ENCODE measurements at regions not wholly inside any gene's neighbourhood (a gene's known extent, or its start where the extent isn't known, plus 50 kb on each side); places are given as distances from the start of the nearest gene placed in this dataset.

DNA sequence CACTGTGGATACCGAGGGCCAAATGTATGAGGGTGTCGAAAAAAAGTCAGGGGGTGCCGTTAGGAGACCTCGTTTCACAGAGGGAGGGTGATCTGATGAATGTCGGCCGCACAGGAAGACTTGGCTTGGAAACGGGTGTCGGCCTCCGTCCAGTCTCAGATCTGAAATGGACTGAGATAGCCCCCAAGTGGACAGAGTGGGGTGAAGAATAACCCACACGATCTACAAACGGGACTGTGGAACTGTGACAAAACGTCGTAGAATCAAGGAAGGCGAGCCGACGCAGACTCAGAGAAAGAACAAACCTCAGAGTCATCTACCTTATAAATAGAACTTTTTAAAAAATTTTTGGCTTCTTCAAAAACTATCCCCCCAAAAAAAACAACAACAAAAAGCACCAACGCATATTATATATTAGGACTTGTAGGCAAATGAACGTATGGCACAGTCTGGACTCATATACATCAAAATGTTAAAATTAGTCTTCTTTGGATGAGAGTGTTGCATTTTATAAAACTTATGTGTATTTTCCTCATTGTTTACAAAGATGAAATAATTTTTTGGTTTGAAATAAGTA is 63.8 kb upstream of the IRF2 start:
- TF ChIP-seq, protein P1, sequence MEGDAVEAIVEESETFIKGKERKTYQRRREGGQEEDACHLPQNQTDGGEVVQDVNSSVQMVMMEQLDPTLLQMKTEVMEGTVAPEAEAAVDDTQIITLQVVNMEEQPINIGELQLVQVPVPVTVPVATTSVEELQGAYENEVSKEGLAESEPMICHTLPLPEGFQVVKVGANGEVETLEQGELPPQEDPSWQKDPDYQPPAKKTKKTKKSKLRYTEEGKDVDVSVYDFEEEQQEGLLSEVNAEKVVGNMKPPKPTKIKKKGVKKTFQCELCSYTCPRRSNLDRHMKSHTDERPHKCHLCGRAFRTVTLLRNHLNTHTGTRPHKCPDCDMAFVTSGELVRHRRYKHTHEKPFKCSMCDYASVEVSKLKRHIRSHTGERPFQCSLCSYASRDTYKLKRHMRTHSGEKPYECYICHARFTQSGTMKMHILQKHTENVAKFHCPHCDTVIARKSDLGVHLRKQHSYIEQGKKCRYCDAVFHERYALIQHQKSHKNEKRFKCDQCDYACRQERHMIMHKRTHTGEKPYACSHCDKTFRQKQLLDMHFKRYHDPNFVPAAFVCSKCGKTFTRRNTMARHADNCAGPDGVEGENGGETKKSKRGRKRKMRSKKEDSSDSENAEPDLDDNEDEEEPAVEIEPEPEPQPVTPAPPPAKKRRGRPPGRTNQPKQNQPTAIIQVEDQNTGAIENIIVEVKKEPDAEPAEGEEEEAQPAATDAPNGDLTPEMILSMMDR (conservative IDR thresholded peaks at IDR 0.05; ENCODE audit: control insufficient read depth, insufficient read depth, low read depth, low read length): peak; percentile 74
- H3K4me3 ChIP-seq (ENCODE audit: control insufficient read depth, low read depth, low read length): peak overlapping the region; percentile 93
- DNase-seq (ENCODE audit: low read depth): peak; percentile 93

DNA sequence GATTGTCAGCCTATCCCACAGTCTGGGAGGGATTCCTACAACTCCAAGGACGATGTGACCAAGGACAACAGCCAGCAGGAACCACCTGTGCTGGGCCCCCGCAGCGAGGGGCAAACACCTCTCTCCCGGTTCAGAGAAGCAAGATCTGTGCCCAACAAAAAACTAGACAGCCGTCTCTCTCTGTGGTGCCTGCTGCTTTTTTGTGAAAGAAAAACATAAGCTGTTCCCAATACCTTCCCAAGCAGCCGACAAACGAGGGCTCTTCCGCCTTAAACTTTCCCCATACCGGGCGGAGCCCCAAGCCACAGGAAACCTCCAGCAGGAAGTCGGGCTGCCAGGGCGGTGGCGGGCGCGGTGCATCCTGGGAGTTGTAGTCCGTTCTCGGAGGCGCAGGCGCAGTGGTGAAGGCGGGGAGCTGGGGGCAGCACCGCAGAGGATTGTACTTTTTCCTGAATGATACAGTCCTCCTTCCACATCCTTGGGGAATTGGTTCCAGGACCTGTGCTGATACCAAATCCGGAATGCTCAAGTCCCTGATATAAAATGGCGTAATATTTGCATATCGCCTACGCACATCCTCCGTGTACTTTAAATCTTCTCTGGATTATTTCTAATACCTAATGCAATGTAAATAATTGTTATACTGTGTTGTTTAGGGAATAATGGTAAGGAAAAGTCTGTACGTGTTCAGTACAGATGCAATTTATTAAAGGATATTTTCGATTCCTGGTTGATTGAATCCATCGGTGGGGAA is 63.1 kb upstream of the IRF2 start:
- TF ChIP-seq, protein P1 (conservative IDR thresholded peaks at IDR 0.05; ENCODE audit: control insufficient read depth, insufficient read depth, low read depth, low read length): no peak
- peak; percentile 94 for DNase-seq (ENCODE audit: low read depth)
- peak overlapping the region; percentile 93 for H3K4me3 ChIP-seq (ENCODE audit: control insufficient read depth, low read depth, low read length)

DNA sequence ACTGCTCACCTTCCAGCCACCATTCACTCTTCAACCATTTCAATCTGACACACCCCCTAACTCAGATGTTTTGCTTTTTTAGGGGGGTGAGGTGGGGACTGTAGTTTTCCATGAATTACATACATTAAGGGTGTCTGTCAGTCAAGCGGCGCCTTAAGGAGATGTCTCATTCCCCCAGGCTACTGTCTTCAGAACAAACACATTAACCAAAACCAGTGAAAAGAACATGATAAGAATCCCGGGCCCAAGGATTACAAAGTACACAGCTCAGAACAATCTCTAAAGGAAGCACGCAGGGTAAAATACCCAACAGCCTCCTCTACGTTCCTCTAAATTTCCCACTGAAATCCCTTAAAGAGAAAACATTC is 62.5 kb upstream of the IRF2 start:
- no peak for DNase-seq (ENCODE audit: low read depth)
- peak overlapping the region; percentile 93 for H3K4me3 ChIP-seq (ENCODE audit: control insufficient read depth, low read depth, low read length)
- TF ChIP-seq, protein P1 (conservative IDR thresholded peaks at IDR 0.05; ENCODE audit: control insufficient read depth, insufficient read depth, low read depth, low read length): no peak

DNA sequence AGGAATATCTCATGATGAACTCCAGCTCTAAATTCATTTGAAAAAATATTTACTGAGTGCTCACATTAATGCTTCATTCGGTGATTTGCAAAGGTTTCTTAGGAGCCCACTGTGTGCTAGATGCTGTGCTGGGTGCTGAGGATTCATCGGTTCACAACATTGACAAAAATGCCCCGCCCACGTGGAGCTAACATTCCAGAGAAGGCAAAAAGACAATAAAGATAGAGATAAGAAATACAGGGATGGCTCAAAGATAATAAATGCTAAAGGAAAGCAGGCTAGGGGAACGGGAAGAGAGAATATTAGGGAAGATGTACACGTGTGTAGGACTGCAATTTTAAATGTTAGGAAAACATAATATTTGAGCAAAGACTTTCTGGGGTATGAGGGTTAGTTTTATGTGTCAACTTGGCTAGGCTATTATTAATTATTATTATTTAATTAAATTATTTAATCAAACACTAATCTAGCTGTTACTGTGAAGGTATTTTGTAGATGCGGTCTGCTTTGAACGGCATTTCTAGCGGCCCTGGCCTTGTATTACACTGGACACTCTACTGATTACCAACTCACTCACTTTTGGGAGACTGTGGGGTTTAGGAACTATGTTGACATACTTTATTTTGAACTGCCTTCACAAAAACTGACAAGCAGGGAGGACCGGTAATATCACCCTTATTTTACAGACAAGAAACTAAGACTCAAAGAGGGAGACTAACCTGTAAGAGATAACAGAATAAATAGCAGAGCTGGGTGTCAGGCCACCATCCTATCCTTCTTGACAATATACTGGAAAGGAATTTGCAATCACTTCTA is 61.9 kb upstream of the IRF2 start:
- no peak for DNase-seq (ENCODE audit: low read depth)
- TF ChIP-seq, protein P1 (conservative IDR thresholded peaks at IDR 0.05; ENCODE audit: control insufficient read depth, insufficient read depth, low read depth, low read length): no peak
- H3K4me3 ChIP-seq (ENCODE audit: control insufficient read depth, low read depth, low read length): peak overlapping the region; percentile 93

DNA sequence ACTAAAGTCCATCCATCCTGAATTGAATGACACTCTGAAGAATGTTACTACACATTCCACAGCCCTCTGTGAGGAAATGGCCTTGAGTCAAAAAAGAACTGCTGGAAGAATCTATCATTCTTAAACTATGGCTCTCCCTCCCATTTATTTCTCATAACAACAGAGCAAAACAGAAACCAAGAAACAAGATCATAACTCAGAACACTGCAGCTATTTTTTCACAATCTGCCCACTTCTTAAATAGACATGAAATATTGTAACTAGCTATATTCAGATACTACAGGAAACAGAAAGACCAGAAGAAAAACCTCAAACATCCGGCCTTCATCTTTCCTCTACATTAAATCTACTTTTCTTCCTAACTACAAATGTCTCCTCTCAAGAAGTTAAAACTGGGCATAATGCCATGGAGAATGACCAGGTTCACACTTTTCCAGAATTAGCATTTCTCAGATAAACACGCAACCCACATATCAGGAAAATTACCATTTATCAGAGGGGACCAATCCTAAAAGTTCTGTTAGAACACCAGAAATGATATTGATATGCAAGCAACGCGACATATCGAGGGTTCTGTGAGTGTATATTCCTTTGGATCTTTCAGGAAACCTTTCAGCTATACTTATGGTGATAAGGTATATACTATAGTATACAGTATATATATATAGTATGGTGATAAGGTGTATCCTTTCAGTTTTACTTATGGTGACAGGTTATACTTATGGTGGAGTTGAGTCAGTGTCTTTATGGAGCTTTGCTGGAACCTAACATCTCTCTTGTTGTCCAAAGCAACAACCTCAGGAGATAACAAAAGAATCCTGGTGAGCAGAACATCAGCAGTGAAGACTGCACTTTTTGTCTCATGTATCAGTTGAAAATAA is 60.4 kb upstream of the IRF2 start:
- H3K4me3 ChIP-seq (ENCODE audit: control insufficient read depth, low read depth, low read length): no peak overlapping the region
- TF ChIP-seq, protein P1 (conservative IDR thresholded peaks at IDR 0.05; ENCODE audit: control insufficient read depth, insufficient read depth, low read depth, low read length): no peak
- DNase-seq (ENCODE audit: low read depth): peak; percentile 56

DNA sequence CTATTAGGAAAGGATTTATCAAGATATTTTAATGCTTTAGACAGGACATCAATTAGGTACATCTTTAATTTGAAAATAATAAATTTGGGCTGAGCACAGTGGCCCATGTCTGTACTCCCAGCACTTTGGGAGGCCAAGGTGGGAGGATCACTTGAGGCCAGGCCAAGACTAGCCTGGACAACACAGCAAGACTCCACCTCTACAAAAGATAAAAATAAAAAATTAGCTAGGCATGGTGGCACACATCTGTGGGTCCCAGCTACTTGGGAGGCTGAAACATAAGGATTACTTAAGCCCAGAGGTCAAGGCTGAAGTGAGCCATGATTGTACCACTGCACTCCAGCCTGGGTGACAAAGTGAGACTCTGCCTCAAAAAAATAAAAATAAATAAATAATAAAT is 59.6 kb upstream of the IRF2 start:
- H3K4me3 ChIP-seq (ENCODE audit: control insufficient read depth, low read depth, low read length): no peak overlapping the region
- no peak for DNase-seq (ENCODE audit: low read depth)
- TF ChIP-seq, protein P1 (conservative IDR thresholded peaks at IDR 0.05; ENCODE audit: control insufficient read depth, insufficient read depth, low read depth, low read length): no peak

All from fibroblast of mammary gland (primary cell).